CD4-positive, alpha-beta T cell treated with Interleukin-15 for 1 hour (primary cell): ENCODE measurements at regions not wholly inside any gene's neighbourhood (a gene's known extent, or its start where the extent isn't known, plus 50 kb on each side); places are given as distances from the start of the nearest gene placed in this dataset.
"Not testable (repeated sequence)": the region's sequence is repeated elsewhere in the genome, so short reads cannot be mapped to it uniquely, and the experiment has no call there.

Experiments
- DNase-seq: peaks from one replicate; pipeline ENCODE4 v3.0.0-alpha.2; 2020

- no peak for DNase-seq
Observed at GRCh38 chr10:44752451-44753441, 158.4 kb upstream of the TMEM72 start.

GRCh38 chr10:44754355-44754754 is 156.8 kb upstream of the TMEM72 start:
- DNase-seq = not testable (repeated sequence)

GRCh38 chr10:44755481-44755880 is 155.7 kb upstream of the TMEM72 start:
- DNase-seq = no peak

GRCh38 chr10:44756216-44756615 is 154.9 kb upstream of the TMEM72 start:
- no peak for DNase-seq

- no peak for DNase-seq
Observed at GRCh38 chr10:44757551-44758205, 153.5 kb upstream of the TMEM72 start.

- no peak for DNase-seq
Observed at GRCh38 chr10:44759122-44759521, 152.0 kb upstream of the TMEM72 start.

- no peak for DNase-seq
Observed at GRCh38 chr10:44760513-44760912, 150.6 kb upstream of the TMEM72 start.

- no peak for DNase-seq
Observed at GRCh38 chr10:44761076-44761475, 150.1 kb upstream of the TMEM72 start.

GRCh38 chr10:44763331-44763730 is 147.8 kb upstream of the TMEM72 start:
- no peak for DNase-seq

GRCh38 chr10:44765299-44765698 is 145.8 kb upstream of the TMEM72 start:
- DNase-seq = no peak

- no peak for DNase-seq
Observed at GRCh38 chr10:44766631-44767030, 144.5 kb upstream of the TMEM72 start.

GRCh38 chr10:44769450-44769849 is 141.7 kb upstream of the TMEM72 start:
- no peak for DNase-seq

- DNase-seq = no peak
Observed at GRCh38 chr10:44771233-44771995, 139.7 kb upstream of the TMEM72 start.

- DNase-seq = no peak
Observed at GRCh38 chr10:44773565-44773964, 137.6 kb upstream of the TMEM72 start.

GRCh38 chr10:44774676-44775401 is 136.3 kb upstream of the TMEM72 start:
- no peak for DNase-seq

GRCh38 chr10:44775402-44775741 is 135.8 kb upstream of the TMEM72 start:
- DNase-seq = no peak

GRCh38 chr10:44776181-44776580 is 135.0 kb upstream of the TMEM72 start:
- DNase-seq = no peak

GRCh38 chr10:44779511-44779910 is 131.6 kb upstream of the TMEM72 start:
- no peak for DNase-seq

GRCh38 chr10:44780426-44780825 is 130.7 kb upstream of the TMEM72 start:
- no peak for DNase-seq

- DNase-seq = no peak
Observed at GRCh38 chr10:44781131-44781530, 130.0 kb upstream of the TMEM72 start.

GRCh38 chr10:44786286-44786850 is 124.8 kb upstream of the TMEM72 start:
- DNase-seq = no peak

GRCh38 chr10:44787480-44788075 is 123.6 kb upstream of the TMEM72 start:
- DNase-seq = no peak
